ENCODE measurements at regions not wholly inside any gene's neighbourhood (a gene's known extent, or its start where the extent isn't known, plus 50 kb on each side); places are given as distances from the start of the nearest gene placed in this dataset.

GRCh38 chr6:111942561-111942960, 69.3 kb upstream of the FYN start:
- TF ChIP-seq POLR2AphosphoS5 (IDR thresholded peaks at IDR 0.05), result no peak
- Histone ChIP-seq H3K9ac (ENCODE audit: low read length) (no peak overlapping the region), H3K4me2 (ENCODE audit: low read length) (no peak overlapping the region)

DNA sequence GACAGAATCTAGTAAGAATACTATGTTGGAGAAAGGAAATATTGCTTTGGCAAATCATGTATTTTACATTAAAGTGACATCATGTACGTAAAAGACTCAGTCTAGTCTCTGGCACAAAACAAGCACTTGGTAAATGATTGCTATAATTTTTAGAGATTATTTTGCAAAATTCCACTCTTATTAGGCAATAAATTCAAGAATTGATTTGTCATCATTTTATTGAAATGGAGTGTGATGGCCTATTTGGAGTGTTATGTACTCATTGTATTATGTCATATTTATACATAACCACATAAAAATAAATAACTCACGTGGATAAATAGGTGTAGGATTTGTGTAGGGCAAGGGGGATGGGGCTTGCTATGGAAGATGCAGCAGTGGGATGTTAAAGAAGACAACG, 70.0 kb upstream of the FYN start:
- H3K9me2 ChIP-seq (ENCODE audit: insufficient read depth, low read length), result no peaks in the 10 kb centered on the region
- H3K36me3 ChIP-seq (ENCODE audit: insufficient read depth, low read length), result no peaks in the 10 kb centered on the region
- H3K27me3 ChIP-seq (ENCODE audit: insufficient read depth, low read depth, low read length), result no peaks in the 10 kb centered on the region
- no peaks in the 10 kb centered on the region for H3K9me3 ChIP-seq (ENCODE audit: low read length)
- H3K27ac ChIP-seq (ENCODE audit: low read length), result no peak overlapping the region
- no peak for TF ChIP-seq TAF1 (IDR thresholded peaks at IDR 0.05; ENCODE audit: low read depth)
- no peak for TF ChIP-seq RAD21 (conservative IDR thresholded peaks at IDR 0.05)
- no peak for TF ChIP-seq EZH2 (IDR thresholded peaks at IDR 0.05; ENCODE audit: borderline replicate concordance, insufficient read depth, low read length, poor library complexity, severe bottlenecking)
- no peak for TF ChIP-seq SMC3 (conservative IDR thresholded peaks at IDR 0.05; ENCODE audit: poor library complexity)
- H3K4me3 ChIP-seq (ENCODE audit: low read length), result no peak overlapping the region
- no peak overlapping the region for H3K9ac ChIP-seq (ENCODE audit: low read length)
- H4K20me1 ChIP-seq (ENCODE audit: insufficient read depth), result no peaks in the 10 kb centered on the region
- no peaks in the 10 kb centered on the region for H3F3A ChIP-seq (ENCODE audit: insufficient read depth, low read length, poor library complexity, severe bottlenecking)
- no peak overlapping the region for H2AFZ ChIP-seq (ENCODE audit: low read depth, low read length)
- no peak overlapping the region for H3K4me2 ChIP-seq (ENCODE audit: low read length)
- no peaks in the 10 kb centered on the region for H3K79me2 ChIP-seq (replicated peaks; ENCODE audit: insufficient read depth, low read length)

More at GRCh38 chr6:111942561-111942960, 69.3 kb upstream of the FYN start:
- Histone ChIP-seq H3F3A (ENCODE audit: insufficient read depth, low read length, poor library complexity, severe bottlenecking) (no peaks in the 10 kb centered on the region), H3K27me3 (ENCODE audit: insufficient read depth, low read depth, low read length) (no peaks in the 10 kb centered on the region), H3K27ac (ENCODE audit: low read length) (no peak overlapping the region), H3K9me2 (ENCODE audit: insufficient read depth, low read length) (no peaks in the 10 kb centered on the region), H3K79me2 (replicated peaks; ENCODE audit: insufficient read depth, low read length) (no peaks in the 10 kb centered on the region), H3K4me3 (ENCODE audit: low read length) (no peak overlapping the region), H2AFZ (ENCODE audit: low read depth, low read length) (no peak overlapping the region), H4K20me1 (ENCODE audit: insufficient read depth) (no peaks in the 10 kb centered on the region), H3K36me3 (ENCODE audit: insufficient read depth, low read length) (no peaks in the 10 kb centered on the region), H3K9me3 (ENCODE audit: low read length) (no peaks in the 10 kb centered on the region)

DNA sequence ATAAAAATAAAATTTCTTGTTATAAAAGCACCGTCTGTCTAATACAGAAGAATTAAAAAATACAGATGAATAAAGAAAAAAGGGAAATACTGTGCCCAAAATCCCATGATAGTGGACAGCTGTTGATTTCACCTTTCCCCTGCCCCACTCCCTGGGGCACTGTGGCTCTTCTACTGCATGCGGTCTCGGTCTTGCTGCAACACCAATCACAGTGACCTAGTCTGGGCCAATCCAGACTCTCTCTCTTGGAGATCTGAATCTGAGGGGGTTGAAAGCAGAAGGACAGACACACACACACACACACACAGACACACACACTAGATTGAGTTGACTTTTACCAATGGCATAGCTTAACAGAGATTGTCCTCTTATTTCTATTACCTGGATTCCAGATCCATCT, 70.5 kb upstream of the FYN start:
- TF ChIP-seq EZH2 (IDR thresholded peaks at IDR 0.05; ENCODE audit: borderline replicate concordance, insufficient read depth, low read length, poor library complexity, severe bottlenecking) (no peak), SMC3 (conservative IDR thresholded peaks at IDR 0.05; ENCODE audit: poor library complexity) (no peak), TAF1 (IDR thresholded peaks at IDR 0.05; ENCODE audit: low read depth) (no peak), MXI1 (conservative IDR thresholded peaks at IDR 0.05; ENCODE audit: poor library complexity, severe bottlenecking) (no peak), RAD21 (conservative IDR thresholded peaks at IDR 0.05) (no peak), EP300 (conservative IDR thresholded peaks at IDR 0.05; ENCODE audit: poor library complexity, severe bottlenecking) (no peak), POLR2AphosphoS5 (IDR thresholded peaks at IDR 0.05) (no peak), CTCF (IDR thresholded peaks at IDR 0.05; ENCODE audit: poor library complexity, severe bottlenecking) (no peak)
- TF ChIP-seq, protein P1, sequence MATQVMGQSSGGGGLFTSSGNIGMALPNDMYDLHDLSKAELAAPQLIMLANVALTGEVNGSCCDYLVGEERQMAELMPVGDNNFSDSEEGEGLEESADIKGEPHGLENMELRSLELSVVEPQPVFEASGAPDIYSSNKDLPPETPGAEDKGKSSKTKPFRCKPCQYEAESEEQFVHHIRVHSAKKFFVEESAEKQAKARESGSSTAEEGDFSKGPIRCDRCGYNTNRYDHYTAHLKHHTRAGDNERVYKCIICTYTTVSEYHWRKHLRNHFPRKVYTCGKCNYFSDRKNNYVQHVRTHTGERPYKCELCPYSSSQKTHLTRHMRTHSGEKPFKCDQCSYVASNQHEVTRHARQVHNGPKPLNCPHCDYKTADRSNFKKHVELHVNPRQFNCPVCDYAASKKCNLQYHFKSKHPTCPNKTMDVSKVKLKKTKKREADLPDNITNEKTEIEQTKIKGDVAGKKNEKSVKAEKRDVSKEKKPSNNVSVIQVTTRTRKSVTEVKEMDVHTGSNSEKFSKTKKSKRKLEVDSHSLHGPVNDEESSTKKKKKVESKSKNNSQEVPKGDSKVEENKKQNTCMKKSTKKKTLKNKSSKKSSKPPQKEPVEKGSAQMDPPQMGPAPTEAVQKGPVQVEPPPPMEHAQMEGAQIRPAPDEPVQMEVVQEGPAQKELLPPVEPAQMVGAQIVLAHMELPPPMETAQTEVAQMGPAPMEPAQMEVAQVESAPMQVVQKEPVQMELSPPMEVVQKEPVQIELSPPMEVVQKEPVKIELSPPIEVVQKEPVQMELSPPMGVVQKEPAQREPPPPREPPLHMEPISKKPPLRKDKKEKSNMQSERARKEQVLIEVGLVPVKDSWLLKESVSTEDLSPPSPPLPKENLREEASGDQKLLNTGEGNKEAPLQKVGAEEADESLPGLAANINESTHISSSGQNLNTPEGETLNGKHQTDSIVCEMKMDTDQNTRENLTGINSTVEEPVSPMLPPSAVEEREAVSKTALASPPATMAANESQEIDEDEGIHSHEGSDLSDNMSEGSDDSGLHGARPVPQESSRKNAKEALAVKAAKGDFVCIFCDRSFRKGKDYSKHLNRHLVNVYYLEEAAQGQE (IDR thresholded peaks at IDR 0.05; ENCODE audit: borderline replicate concordance), result no peak
- Histone ChIP-seq H3K9ac (ENCODE audit: low read length) (no peak overlapping the region), H3K79me2 (replicated peaks; ENCODE audit: insufficient read depth, low read length) (no peaks in the 10 kb centered on the region), H3K9me2 (ENCODE audit: insufficient read depth, low read length) (no peaks in the 10 kb centered on the region), H2AFZ (ENCODE audit: low read depth, low read length) (no peak overlapping the region), H3K9me3 (ENCODE audit: low read length) (no peaks in the 10 kb centered on the region), H3K27ac (ENCODE audit: low read length) (no peak overlapping the region), H3K36me3 (ENCODE audit: insufficient read depth, low read length) (no peaks in the 10 kb centered on the region), H3K4me3 (ENCODE audit: low read length) (no peak overlapping the region), H3F3A (ENCODE audit: insufficient read depth, low read length, poor library complexity, severe bottlenecking) (no peaks in the 10 kb centered on the region), H3K4me2 (ENCODE audit: low read length) (no peak overlapping the region), H3K27me3 (ENCODE audit: insufficient read depth, low read depth, low read length) (no peaks in the 10 kb centered on the region), H4K20me1 (ENCODE audit: insufficient read depth) (no peaks in the 10 kb centered on the region)
